Brain microvascular endothelial cell (primary cell): ENCODE measurements at regions not wholly inside any gene's neighbourhood (a gene's known extent, or its start where the extent isn't known, plus 50 kb on each side); places are given as distances from the start of the nearest gene placed in this dataset.

Experiments used
- DNase-seq: peaks from one replicate; pipeline ENCODE4 v3.0.0-alpha.2; 2020
- H3K27ac ChIP-seq: fragments of 250-450 bp; sonication (Bioruptor Pico); 2 replicates; pipeline ENCODE4 v1.5.1; 2020; ENCODE audit warnings: mild to moderate bottlenecking, moderate library complexity
- H3K27me3 ChIP-seq: fragments of 250-450 bp; sonication (Bioruptor Pico); replicated peaks from 2 replicates; pipeline ENCODE4 v1.5.1; 2020; ENCODE audit warnings: mild to moderate bottlenecking
- H3K36me3 ChIP-seq: fragments of 250-450 bp; sonication (Bioruptor Pico); replicated peaks from 2 replicates; pipeline ENCODE4 v1.5.1; 2020; ENCODE audit warnings: mild to moderate bottlenecking
- H3K4me3 ChIP-seq: 2 replicates; pipeline ENCODE4 v1.5.1; 2011; ENCODE audit warnings: low read depth, mild to moderate bottlenecking, control low read depth, low read length, moderate library complexity
- CTCF ChIP-seq: IDR thresholded peaks from 2 replicates; pipeline ENCODE4 v1.5.1; 2011; ENCODE audit warnings: low read depth, mild to moderate bottlenecking, moderate library complexity, low read length, control low read depth, inconsistent platforms; ENCODE audit errors: missing control alignments
- in situ Hi-C: cut with HindIII; loops from 2 replicates; pipeline ENCODE4 v1.10.0; 2017; ENCODE audit warnings: low sequenced_read_pairs, low pct_ligation_motif_present

GRCh38 chr16:64455275-64455674, 666.6 kb downstream of the CDH11 start:
- in situ Hi-C loops = no loop called here
- no peak overlapping the region for H3K4me3 ChIP-seq
- DNase-seq = no peak
- no peak for TF ChIP-seq CTCF
- H3K36me3 ChIP-seq = no peaks in the 10 kb centered on the region
- no peak overlapping the region for H3K27ac ChIP-seq
- no peaks in the 10 kb centered on the region for H3K27me3 ChIP-seq

- TF ChIP-seq CTCF = no peak
- Histone ChIP-seq H3K27me3 (no peaks in the 10 kb centered on the region), H3K27ac (no peak overlapping the region), H3K4me3 (no peak overlapping the region), H3K36me3 (no peaks in the 10 kb centered on the region)
- in situ Hi-C loops = no loop called here
- DNase-seq = peak; percentile 47
Measured at GRCh38 chr16:64453646-64454045, 668.2 kb downstream of the CDH11 start.

- no peak for TF ChIP-seq CTCF
- H3K27ac ChIP-seq = no peak overlapping the region
- in situ Hi-C loops = no loop called here
- no peak for DNase-seq
- H3K4me3 ChIP-seq = no peak overlapping the region
- H3K36me3 ChIP-seq = no peaks in the 10 kb centered on the region
- no peaks in the 10 kb centered on the region for H3K27me3 ChIP-seq
Measured at GRCh38 chr16:64452446-64452845, 669.4 kb downstream of the CDH11 start.

- H3K36me3 ChIP-seq = no peaks in the 10 kb centered on the region
- peak; percentile 9 for DNase-seq
- H3K4me3 ChIP-seq = no peak overlapping the region
- H3K27me3 ChIP-seq = no peaks in the 10 kb centered on the region
- TF ChIP-seq CTCF = no peak
- in situ Hi-C loops = no loop called here
- H3K27ac ChIP-seq = no peak overlapping the region
Measured at GRCh38 chr16:64450177-64450576, 671.7 kb downstream of the CDH11 start.

- Histone ChIP-seq H3K4me3 (no peak overlapping the region), H3K27ac (no peak overlapping the region), H3K27me3 (no peaks in the 10 kb centered on the region), H3K36me3 (no peaks in the 10 kb centered on the region)
- TF ChIP-seq CTCF = no peak
- in situ Hi-C loops = no loop called here
- no peak for DNase-seq
Measured at GRCh38 chr16:64449506-64449905, 672.4 kb downstream of the CDH11 start.

- in situ Hi-C loops = no loop called here
- TF ChIP-seq CTCF = no peak
- DNase-seq = no peak
- no peak overlapping the region for H3K4me3 ChIP-seq
- H3K27ac ChIP-seq = no peak overlapping the region
- H3K27me3 ChIP-seq = no peaks in the 10 kb centered on the region
- H3K36me3 ChIP-seq = no peaks in the 10 kb centered on the region
Measured at GRCh38 chr16:64445649-64446048, 676.2 kb downstream of the CDH11 start.
